IgD-negative memory B cell (primary cell): ENCODE measurements at regions not wholly inside any gene's neighbourhood (a gene's known extent, or its start where the extent isn't known, plus 50 kb on each side); places are given as distances from the start of the nearest gene placed in this dataset.
"Not testable (repeated sequence)": the region's sequence is repeated elsewhere in the genome, so short reads cannot be mapped to it uniquely, and the experiment has no call there.

Source experiments
- H3K27ac Mint-ChIP-seq, 3 donors: one replicate each; pipeline ENCODE4 v1.8.0; 2020 to 2022; ENCODE audit warnings: mild to moderate bottlenecking in 3 of 3, mixed read lengths in 3 of 3, moderate library complexity in 1 of 3
- H3K27me3 Mint-ChIP-seq: one replicate; pipeline ENCODE4 v1.8.0; 2021; ENCODE audit warnings: mixed read lengths
- H3K36me3 Mint-ChIP-seq: one replicate; pipeline ENCODE4 v1.8.0; 2020; ENCODE audit warnings: mild to moderate bottlenecking, mixed read lengths
- H3K4me1 Mint-ChIP-seq, 3 donors: one replicate each; pipeline ENCODE4 v1.8.0; 2020 to 2022; ENCODE audit warnings: mixed read lengths in 3 of 3, mild to moderate bottlenecking in 1 of 3
- H3K4me3 Mint-ChIP-seq, 4 donors: one replicate each; pipeline ENCODE4 v1.8.0; 2020 to 2022; ENCODE audit warnings: mild to moderate bottlenecking in 4 of 4, mixed read lengths in 4 of 4, moderate library complexity in 3 of 4
- H3K9me3 Mint-ChIP-seq, 3 donors: one replicate each; pipeline ENCODE4 v1.8.0; 2020 to 2021; ENCODE audit warnings: mixed read lengths in 3 of 3, mild to moderate bottlenecking in 1 of 3

DNA sequence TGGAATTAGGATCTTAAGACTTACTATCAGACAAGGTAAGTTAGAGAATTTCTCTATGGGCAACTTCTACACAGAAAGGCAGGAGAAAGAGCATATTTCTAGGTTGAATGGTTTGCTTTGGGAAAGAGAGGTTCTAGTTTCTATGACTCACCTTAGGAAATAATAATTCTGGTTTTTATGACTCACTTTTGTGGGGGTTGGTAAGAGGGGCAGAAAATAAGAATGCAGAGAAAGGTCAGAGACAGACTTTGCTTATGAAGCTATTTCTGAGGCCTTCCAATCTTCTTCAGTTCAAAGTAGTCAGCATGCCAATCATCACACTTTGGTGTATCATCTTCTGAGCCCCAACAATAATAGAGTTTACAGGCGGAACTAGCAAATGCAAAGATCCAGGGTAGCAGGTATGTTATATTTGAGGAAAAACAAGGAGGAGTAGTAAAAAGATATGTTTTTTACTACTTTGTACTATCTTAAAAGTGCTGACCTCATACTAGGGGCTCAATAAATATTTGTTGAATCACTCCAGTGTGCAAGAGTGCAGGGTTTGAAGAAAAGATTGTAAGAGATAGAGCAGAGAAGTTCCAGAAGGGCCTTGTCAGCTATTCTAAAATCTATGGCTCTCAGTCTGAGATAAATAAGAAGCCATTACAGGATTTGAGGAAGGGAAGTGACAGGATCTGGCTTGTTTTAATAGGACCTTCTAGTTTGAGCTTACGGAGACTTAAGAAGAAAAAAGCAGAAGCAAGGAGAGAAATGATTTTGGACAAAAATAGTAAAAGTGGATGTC is 56.7 kb upstream of the LRFN5 start:
- Mint-ChIP-seq H3K9me3 (no peaks in the 10 kb centered on the region), H3K4me3 (no peak overlapping the region), H3K36me3 (no peaks in the 10 kb centered on the region), H3K4me1 (no peaks in the 10 kb centered on the region), H3K27ac (no peak overlapping the region), H3K27me3 (no peaks in the 10 kb centered on the region)

DNA sequence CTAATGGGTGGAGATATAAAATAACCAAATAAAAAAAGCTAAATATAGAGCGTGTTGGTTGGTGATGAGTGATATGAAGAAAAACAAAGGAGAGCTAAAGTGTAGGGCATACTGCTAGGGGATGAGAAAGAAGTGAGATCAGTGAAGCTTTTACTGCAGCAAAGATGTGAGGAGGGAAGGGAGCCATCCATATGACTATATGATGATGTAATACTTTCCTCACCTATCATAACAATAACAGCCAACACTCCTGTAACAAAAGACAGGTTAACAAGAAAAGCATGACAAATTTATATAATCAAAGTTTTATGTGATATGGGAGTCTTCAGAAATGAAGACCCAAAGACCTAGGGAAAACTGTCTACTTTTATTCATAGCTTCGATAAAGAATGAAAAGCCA is 57.4 kb upstream of the LRFN5 start:
- Mint-ChIP-seq H3K27me3 (no peaks in the 10 kb centered on the region), H3K4me3 (no peak overlapping the region), H3K4me1 (no peaks in the 10 kb centered on the region), H3K27ac (no peak overlapping the region), H3K36me3 (no peaks in the 10 kb centered on the region), H3K9me3 (peaks cover 0 to 4% (median 0%) of the 10 kb centered on the region in 3 donors)

DNA sequence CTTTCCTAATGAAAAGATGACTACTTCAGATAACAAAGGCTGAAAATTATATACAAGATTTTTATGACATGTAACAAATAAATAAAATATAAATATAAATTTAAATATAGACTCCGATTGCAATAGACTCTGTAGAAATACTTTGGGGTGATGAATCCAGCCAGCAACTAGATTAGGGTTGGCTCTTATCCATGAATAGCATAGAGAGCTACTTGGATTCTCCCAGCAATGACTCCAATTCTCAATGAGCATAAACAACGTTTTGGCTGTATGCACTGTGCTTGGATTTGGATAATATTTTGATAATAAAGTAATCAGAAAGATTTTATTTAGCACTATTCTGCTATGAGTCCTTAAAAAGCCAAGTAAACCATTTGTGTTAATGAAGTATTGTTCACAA is 58.0 kb upstream of the LRFN5 start:
- no peaks in the 10 kb centered on the region for H3K36me3 Mint-ChIP-seq
- H3K9me3 Mint-ChIP-seq, result peaks cover 0 to 6% (median 0%) of the 10 kb centered on the region in 3 donors
- H3K4me1 Mint-ChIP-seq, result no peaks in the 10 kb centered on the region
- no peak overlapping the region for H3K27ac Mint-ChIP-seq
- H3K27me3 Mint-ChIP-seq, result no peaks in the 10 kb centered on the region
- H3K4me3 Mint-ChIP-seq, result no peak overlapping the region

DNA sequence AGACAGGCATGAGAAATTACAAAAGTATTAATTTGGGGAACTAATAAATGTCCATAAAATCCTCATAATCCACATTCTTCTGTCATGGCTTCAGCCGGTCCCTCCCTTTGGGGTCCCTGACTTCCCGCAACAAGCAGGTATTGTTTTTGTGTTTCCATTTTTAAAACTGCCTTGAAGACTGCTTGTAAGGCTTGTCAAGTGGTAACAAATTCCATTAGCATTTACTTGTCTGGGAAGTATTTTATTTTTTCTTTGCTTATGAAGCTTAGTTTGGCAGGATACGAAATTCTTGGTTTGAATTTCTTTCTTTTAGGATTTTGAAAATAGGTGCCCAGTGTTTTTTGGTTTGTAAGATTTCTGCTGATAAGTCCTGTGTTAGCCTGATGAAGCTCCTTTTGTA is 65.3 kb upstream of the LRFN5 start:
- H3K27me3 Mint-ChIP-seq, result no peaks in the 10 kb centered on the region
- peaks cover 0 to 18% (median 2%) of the 10 kb centered on the region in 3 donors for H3K9me3 Mint-ChIP-seq
- no peaks in the 10 kb centered on the region for H3K36me3 Mint-ChIP-seq
- no peak overlapping the region for H3K27ac Mint-ChIP-seq
- H3K4me3 Mint-ChIP-seq, result no peak overlapping the region
- H3K4me1 Mint-ChIP-seq, result no peaks in the 10 kb centered on the region

DNA sequence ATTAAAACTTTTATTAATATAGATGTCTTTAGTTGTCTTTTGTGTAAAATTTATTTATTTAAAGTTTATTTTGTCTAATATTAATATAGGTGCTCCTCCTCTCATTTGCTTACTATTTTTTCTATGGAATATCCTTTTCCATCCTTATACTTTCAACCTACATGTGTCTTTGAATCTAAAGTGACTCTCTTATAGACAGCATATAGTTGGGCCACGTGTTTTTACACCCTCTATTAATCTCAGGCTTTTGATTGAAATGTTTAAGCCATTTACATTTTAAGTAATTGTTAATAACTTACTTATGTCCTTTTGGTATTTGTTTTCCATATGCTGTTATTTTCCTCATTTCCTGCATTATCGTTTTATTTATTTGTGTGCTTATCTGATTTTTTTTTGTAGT is 74.4 kb upstream of the LRFN5 start:
- no peak overlapping the region for H3K27ac Mint-ChIP-seq
- no peaks in the 10 kb centered on the region for H3K4me1 Mint-ChIP-seq
- H3K36me3 Mint-ChIP-seq, result no peaks in the 10 kb centered on the region
- no peaks in the 10 kb centered on the region for H3K27me3 Mint-ChIP-seq
- H3K4me3 Mint-ChIP-seq, result no peak overlapping the region
- peaks cover 0 to 6% (median 0%) of the 10 kb centered on the region in 3 donors for H3K9me3 Mint-ChIP-seq

DNA sequence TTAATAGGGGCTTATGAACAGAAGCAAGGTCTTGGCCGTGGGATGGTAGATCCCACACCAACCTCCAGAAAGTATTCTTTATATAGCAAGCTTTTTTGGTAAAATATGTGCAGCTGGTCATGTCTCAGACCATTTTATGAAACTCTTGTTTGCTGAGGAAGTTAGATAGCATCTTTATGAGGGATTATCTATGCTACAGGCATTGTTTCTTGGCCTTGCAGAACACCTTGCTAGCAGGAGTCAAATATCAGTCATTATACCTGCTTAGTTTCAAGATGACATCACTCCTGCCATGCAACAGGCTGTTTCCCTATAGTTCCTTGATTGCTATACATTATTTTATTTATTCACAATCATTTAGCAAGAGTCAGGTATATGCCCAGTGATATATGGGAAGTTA is 84.8 kb upstream of the LRFN5 start:
- H3K27me3 Mint-ChIP-seq, result no peaks in the 10 kb centered on the region
- no peaks in the 10 kb centered on the region for H3K4me1 Mint-ChIP-seq
- H3K36me3 Mint-ChIP-seq, result no peaks in the 10 kb centered on the region
- no peak overlapping the region for H3K27ac Mint-ChIP-seq
- peaks cover 0 to 7% (median 1%) of the 10 kb centered on the region in 3 donors for H3K9me3 Mint-ChIP-seq
- no peak overlapping the region for H3K4me3 Mint-ChIP-seq

DNA sequence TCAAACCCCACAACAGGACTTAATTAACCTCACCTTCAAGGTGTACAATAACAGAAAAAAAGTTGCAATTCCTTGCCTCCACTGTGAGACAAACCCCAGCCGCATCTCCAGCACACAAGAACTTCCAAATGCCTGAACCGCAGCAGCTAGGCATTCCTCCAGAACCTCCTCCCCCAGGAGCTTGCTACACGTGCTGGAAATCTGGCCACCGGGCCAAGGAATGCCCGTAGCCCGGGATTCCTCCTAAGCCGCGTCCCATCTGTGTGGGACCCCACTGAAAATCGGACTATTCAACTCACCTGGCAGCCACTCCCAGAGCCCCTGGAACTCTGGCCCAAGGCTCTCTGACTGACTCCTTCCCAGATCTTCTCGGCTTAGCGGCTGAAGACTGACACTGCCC is 88.6 kb upstream of the LRFN5 start:
- H3K36me3 Mint-ChIP-seq, result not testable (repeated sequence)

DNA sequence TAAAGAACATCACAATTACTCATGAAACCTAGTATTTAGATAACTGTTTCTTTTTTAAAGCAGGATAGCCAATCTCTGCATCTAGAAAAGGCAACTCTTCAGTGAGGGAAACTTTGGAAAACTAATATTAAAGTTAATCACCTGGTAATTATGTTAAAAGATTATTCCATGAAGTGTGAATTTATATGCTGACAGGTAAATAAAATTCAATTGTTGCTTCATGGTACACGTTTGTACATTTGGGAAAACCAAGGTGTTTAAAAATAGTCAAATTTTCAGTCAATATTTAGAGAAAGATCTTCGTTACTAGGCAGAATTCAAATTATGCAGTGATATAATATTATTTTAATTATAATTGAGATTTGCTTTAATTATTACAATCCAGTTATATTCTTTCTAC is 100.1 kb upstream of the LRFN5 start:
- H3K27ac Mint-ChIP-seq, result no peak overlapping the region
- H3K4me1 Mint-ChIP-seq, result no peaks in the 10 kb centered on the region
- H3K27me3 Mint-ChIP-seq, result no peaks in the 10 kb centered on the region
- H3K4me3 Mint-ChIP-seq, result no peak overlapping the region
- peaks cover 0 to 2% (median 0%) of the 10 kb centered on the region in 3 donors for H3K9me3 Mint-ChIP-seq
- no peaks in the 10 kb centered on the region for H3K36me3 Mint-ChIP-seq

More for the DNA sequence above, 88.6 kb upstream of the LRFN5 start:
- not testable (repeated sequence) for H3K9me3 Mint-ChIP-seq, H3K27ac Mint-ChIP-seq, H3K4me3 Mint-ChIP-seq, H3K4me1 Mint-ChIP-seq, H3K27me3 Mint-ChIP-seq

DNA sequence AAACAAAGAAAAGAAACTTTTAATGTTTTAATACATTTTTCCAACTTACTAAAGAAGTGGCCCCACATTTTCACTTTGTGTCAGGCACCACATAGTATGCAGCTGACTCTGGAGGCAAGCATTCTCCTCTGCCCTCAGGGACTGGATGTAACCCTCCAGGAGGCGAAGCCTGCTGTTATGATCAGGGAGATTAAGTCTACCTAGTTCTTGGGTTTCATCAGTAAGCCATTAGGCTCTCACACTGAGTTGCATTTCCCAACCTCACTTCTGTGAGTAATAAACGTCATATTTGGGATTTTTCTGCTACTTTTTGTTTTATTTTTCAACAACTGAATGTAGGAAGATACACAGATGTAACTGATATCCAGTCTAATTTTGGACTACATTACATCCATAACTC is 101.2 kb upstream of the LRFN5 start:
- Mint-ChIP-seq H3K27me3 (no peaks in the 10 kb centered on the region), H3K4me1 (no peaks in the 10 kb centered on the region), H3K4me3 (no peak overlapping the region), H3K27ac (no peak overlapping the region), H3K36me3 (no peaks in the 10 kb centered on the region), H3K9me3 (peaks cover 0 to 2% (median 0%) of the 10 kb centered on the region in 3 donors)

DNA sequence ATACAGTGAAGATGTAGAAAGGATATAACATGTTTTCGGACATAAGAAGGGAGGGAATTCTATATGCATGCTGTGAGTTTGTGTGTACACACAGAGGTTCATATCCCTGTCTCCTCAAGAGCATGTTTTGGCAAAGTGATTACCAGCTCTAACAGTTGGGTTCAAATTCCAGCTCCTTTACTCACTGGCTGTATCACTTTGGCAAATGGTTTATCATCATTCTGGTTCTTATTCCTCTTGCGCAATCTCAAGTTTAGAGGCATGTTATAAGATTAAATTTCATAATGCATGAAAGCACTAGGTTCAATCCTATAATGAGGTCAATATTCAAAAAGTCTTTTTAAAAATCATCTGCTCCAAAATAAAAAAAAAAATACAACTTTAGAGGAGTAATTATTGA is 107.7 kb upstream of the LRFN5 start:
- no peaks in the 10 kb centered on the region for H3K9me3 Mint-ChIP-seq
- H3K36me3 Mint-ChIP-seq, result no peaks in the 10 kb centered on the region
- H3K4me3 Mint-ChIP-seq, result no peak overlapping the region
- H3K27ac Mint-ChIP-seq, result no peak overlapping the region
- no peaks in the 10 kb centered on the region for H3K4me1 Mint-ChIP-seq
- H3K27me3 Mint-ChIP-seq, result no peaks in the 10 kb centered on the region

DNA sequence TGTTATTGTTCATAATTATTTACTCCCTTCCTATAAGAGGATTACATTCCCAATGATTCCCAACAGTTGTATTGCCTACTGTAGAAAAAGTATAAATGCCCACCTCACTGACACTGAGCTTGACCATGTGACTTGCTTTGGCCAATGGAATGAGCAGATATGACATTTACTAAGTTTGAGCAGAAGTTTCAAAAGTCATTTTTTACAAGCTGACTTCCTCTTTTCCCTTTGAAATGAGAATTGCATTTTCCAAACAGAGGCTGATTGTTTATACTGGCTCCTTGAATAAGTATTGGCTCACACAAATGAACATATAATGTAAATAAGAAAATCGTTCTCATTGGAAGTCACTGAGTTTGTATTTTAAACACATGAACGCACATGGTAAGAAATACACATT is 116.4 kb upstream of the LRFN5 start:
- Mint-ChIP-seq H3K9me3 (peaks cover 0 to 2% (median 0%) of the 10 kb centered on the region in 3 donors), H3K36me3 (no peaks in the 10 kb centered on the region), H3K4me1 (no peaks in the 10 kb centered on the region), H3K27ac (no peak overlapping the region), H3K4me3 (no peak overlapping the region), H3K27me3 (no peaks in the 10 kb centered on the region)

DNA sequence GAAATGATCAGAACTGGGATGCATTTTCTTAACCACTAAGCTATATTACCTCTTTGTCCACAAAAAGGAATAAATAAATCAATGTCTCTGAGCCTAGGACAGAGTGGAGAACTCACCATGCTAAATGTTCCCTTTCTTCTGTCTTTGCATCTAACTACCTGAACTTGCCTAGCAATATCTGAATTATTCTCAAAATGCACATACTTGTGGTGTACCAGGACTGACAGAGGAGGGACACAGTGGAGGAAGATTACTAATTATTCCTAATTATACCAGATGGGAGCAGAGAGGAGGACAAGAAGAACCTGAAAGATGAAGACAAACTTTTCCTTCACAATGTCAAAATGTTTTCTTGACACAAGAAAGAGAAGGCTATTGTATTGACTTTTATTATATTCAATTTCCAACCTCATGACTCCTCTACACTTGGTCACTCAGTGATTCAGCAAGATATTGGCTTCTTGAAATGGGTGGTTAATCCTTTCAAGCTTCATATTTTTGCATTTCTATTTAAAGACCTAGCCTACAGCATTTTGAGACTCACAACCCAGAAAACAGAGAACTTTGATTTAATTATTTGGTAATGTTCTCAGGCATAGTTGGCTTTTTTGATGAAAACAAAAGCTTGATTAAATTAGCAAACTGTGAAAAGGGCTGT is 117.2 kb upstream of the LRFN5 start:
- Mint-ChIP-seq H3K4me1 (no peaks in the 10 kb centered on the region), H3K27ac (no peak overlapping the region), H3K36me3 (no peaks in the 10 kb centered on the region), H3K4me3 (no peak overlapping the region), H3K27me3 (no peaks in the 10 kb centered on the region), H3K9me3 (peaks cover 0 to 2% (median 0%) of the 10 kb centered on the region in 3 donors)

DNA sequence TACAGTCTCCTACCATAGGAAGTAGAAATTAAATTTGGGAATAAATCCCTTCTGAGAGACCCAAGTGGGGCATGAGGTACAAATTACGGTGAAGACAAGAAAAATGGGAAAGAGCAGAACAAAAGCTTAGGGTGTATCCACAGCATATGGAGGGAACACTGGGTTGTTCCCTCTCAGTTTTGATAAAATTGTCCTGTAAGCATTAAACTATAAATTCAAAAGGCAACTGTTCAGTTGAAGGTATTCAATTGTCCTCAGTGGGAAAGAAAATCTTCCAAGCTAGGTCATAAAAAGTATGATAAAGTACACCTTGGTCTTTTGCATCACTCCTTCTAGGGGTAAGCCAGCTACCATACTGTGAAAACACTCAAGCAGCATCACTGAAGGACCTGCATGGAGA is 118.3 kb upstream of the LRFN5 start:
- H3K27ac Mint-ChIP-seq, result no peak overlapping the region
- no peaks in the 10 kb centered on the region for H3K4me1 Mint-ChIP-seq
- H3K9me3 Mint-ChIP-seq, result peaks cover 0 to 2% (median 0%) of the 10 kb centered on the region in 3 donors
- no peak overlapping the region for H3K4me3 Mint-ChIP-seq
- H3K27me3 Mint-ChIP-seq, result no peaks in the 10 kb centered on the region
- H3K36me3 Mint-ChIP-seq, result no peaks in the 10 kb centered on the region

DNA sequence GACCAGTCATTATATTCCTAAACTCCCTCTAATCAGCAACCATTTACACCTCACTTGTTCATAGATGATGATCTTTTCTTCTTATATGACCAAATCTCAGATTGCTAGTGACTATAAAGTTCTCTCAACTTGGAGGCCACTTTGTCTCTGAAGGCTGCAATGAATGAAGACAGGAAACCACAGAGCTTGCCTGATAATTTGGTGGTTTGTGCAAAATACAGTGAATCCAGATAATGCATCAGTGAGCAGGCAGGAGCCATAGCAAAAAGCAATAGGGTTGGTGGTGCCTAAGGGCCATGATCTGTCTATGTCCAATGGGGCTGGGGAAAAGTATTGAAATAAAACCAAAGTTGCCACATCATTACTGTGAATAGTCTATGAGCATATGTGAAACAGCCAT is 123.8 kb upstream of the LRFN5 start:
- H3K27me3 Mint-ChIP-seq, result no peaks in the 10 kb centered on the region
- H3K4me3 Mint-ChIP-seq, result no peak overlapping the region
- H3K4me1 Mint-ChIP-seq, result no peaks in the 10 kb centered on the region
- peaks cover 0 to 4% (median 0%) of the 10 kb centered on the region in 3 donors for H3K9me3 Mint-ChIP-seq
- no peak overlapping the region for H3K27ac Mint-ChIP-seq
- H3K36me3 Mint-ChIP-seq, result no peaks in the 10 kb centered on the region

DNA sequence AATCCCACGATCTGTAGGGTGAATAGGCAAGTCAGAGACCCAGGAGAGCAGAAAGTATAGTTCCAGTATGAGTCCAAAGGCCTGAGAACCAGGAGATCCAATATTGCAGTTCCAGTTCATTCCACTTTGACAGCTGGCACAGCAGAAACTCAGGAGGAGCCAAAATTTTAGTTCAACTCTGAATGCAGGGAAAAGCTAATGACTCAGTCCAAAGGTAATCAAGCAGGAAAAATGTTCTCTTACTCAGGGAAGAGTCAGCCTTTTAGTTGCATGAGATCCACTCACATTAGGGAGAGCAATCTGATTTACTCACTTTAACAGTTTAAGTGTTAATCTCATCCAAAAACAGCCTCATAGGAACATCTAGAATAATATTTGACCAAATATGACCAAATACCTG is 130.2 kb upstream of the LRFN5 start:
- Mint-ChIP-seq H3K36me3 (no peaks in the 10 kb centered on the region), H3K27me3 (no peaks in the 10 kb centered on the region), H3K4me1 (no peaks in the 10 kb centered on the region), H3K4me3 (no peak overlapping the region), H3K27ac (no peak overlapping the region), H3K9me3 (no peaks in the 10 kb centered on the region)

DNA sequence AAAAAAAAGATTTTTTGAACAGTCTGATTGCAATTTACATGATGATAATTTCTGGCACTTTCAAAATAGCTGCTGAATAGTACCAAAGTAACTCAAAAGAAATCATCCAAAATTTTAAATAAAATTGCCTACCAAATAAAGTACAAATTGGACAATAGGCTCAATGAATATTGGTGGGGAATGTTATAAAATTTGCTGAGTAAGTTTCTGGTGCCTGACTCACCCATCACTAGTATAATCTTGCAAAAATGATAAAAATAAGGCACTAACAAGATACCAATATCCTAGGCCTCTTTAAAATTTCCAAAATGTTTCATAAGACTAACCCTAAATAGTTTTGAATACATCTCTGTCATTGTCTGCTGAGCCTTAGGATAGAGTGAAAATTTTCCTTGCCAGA is 145.3 kb upstream of the LRFN5 start:
- no peaks in the 10 kb centered on the region for H3K36me3 Mint-ChIP-seq
- peaks cover 0 to 2% (median 0%) of the 10 kb centered on the region in 3 donors for H3K9me3 Mint-ChIP-seq
- no peak overlapping the region for H3K4me3 Mint-ChIP-seq
- no peaks in the 10 kb centered on the region for H3K27me3 Mint-ChIP-seq
- no peak overlapping the region for H3K27ac Mint-ChIP-seq
- no peaks in the 10 kb centered on the region for H3K4me1 Mint-ChIP-seq
